ENCODE measurements at regions not wholly inside any gene's neighbourhood (a gene's known extent, or its start where the extent isn't known, plus 50 kb on each side); places are given as distances from the start of the nearest gene placed in this dataset.
"Not testable (repeated sequence)": the region's sequence is repeated elsewhere in the genome, so short reads cannot be mapped to it uniquely, and the experiment has no call there.

DNA sequence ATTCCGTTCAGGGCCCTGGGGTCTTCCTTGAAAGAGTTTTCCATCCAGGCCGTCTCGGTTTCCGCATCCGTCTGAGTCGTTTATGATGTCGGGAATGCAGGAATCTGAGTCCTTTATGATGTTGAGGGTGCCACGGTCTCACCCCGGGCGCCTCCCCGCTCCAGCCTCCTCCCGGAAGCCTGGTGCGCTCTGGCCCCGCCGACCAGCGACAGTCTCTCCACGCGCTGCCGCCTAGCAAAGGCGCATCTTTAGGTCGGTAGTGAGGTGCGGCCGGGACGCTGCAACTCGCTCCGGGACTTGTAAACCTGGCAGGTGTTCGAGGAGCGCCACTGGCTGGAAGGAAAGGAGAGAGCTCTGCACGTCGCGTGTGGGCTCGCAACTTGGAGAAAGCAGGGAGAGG lies 132.6 kb downstream of the FAM72C start:
- not testable (repeated sequence) for DNase-seq

DNA sequence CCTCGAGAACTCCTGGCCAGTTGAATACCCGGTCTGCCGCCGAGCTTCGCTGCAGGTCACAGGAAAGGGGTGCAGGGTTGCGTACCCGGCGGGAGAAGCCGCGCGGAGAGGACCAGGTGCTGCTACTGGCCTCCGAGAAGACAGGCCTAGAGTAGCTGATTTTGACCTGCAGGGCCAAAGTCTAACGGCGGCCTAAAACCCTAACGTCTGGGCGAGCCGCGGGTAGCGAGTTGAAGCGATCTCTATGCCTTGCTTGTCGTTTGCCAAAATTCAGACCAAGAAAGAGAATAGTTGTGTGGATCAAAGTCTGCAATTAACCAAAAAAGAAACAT lies 133.2 kb downstream of the FAM72C start:
- not testable (repeated sequence) for DNase-seq

DNA sequence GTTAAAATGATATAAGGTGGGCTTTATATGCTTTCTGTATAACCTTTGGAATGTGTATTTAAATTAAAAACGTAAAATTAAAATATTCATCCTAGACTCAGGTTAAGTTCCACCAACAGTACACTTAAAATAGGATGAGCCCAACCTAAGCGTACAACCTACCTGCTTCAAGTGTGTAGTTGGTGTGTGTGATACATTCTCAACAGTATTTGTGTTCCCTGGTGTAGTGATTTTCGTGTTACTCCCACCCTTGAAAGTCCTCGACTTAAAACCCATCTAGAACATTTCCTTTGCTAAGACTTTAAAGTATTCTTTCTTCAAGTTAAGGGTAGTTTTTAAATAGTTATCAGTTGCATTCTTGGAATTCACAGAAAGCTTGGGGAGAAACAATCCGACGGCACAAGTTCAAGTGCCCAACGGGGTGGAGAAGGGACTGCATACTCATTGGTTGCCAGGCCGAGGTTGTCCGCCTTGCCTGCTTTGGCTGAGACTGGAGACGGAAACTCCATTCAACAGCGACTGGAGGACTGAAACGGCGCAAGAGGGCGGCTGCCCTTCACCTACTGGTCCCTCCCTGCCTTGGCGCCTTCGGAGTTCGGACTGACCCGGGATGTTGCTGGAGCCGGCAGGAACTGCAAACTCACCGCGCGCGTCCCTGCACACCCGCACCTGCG lies 133.7 kb downstream of the FAM72C start:
- not testable (repeated sequence) for DNase-seq

DNA sequence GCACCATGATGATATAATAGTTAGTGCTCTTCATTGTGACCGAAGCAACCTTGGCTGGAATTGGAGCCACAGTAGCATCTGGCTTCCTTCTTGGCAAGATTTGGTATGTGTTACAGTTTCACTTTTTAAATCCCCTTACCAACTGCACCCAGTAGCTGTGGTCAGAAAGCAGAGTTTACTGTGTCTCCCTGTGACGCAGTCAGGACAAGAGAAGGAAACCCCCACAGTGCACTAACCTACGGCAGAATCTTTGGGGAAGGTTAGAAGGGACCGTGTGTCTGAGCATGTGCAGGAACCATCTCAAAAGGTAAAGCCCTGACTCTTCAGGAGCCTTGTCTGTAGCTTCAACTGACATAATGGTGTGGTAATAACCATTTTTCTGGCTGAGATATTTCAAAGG lies 138.4 kb downstream of the FAM72C start:
- DNase-seq: not testable (repeated sequence)

DNA sequence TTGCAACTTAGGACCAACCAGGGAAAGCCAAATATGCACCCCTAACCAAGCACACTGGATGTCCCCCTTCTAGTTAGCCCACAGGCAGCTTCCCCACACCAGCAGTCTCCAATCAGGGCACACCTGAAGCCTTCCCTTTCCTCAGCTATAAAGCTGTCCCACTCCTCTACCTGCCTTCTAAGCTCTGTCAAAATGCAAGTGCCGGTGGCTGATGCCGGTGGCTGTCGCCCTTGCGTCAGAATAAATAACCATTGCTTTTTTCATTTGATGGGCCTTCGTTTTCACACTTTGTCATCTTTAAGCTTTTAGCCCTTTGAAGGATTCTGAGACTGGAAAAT lies 139.4 kb downstream of the FAM72C start:
- not testable (repeated sequence) for DNase-seq

DNA sequence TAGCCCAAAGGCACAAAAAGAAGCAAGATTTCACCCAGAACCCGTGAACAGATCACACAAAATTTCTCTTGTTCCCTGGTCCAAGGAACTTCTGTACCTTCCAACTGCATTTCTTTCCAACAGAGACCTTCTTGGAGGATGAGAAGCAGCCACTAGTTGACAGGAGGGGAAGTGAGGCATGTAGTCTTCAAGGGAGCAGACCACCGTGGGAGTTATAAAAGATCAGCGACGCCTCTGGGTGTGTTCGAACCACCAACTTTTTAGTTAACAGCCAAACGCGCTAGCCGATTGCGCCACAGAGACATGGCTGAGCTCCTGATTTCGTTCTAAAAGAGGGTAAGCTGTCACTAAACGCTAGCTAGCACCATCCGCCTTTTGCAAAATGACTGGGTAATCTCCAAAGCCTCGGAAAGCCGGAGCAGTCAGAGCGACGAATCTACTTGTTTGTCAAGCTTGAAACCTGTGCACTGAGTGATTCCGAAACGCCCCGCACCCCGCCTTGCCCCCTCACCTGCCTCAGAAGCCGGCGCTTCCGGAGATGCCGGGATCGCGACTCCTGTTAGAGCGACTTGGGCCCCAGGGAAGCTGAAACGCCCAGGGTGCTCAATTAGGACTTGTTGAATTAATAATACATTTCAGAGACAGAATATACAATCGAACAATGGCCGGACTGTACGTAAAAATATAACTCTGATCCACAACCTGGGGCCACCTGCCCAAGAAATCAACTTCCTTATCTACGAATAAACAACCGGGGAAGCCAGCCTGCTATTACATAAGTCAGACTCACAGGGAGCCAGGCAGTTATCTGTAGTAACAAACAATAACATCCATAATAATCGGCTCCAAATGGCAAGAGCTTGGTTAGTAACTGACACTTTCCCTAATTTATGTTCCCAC lies 140.1 kb downstream of the FAM72C start:
- not testable (repeated sequence) for DNase-seq

DNA sequence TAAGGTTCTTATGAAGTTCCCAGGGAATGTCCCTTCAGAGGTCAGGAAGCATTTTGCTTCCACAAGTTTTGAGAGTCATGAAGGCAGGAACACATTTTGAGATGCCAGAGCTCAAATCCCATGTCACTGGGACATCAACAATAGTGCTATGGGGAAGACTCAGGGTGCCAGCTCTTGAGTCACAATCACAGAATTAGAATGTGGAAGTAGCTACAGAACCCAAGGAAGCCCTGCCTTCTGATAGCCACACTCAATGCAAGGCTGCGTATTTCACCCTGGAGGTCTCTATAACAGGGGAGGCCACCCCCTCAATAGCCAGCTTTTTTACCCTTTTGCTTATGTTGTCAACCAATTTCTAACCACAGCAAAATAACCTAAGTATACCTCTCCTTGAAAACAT lies 145.6 kb downstream of the FAM72C start:
- not testable (repeated sequence) for DNase-seq

DNA sequence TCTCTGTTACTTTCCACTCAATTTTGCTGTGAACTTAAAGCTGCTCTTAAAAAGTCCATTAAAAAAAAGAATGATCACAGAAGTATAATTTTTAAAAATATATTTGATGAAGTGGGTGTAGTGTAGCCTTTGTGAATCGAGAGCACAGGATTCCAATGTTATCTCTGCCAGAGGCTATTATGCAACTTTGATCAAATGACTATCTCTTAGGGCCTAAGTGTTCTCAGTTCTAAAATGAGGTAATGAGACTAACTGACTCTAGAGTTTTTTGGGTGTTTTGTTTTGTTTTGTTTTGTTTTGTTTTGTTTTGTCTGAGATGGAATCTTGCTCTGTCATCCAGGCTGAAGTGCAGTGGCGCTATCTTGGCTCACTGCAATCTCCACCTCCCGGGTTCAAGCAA lies 147.5 kb downstream of the FAM72C start:
- not testable (repeated sequence) for DNase-seq

DNA sequence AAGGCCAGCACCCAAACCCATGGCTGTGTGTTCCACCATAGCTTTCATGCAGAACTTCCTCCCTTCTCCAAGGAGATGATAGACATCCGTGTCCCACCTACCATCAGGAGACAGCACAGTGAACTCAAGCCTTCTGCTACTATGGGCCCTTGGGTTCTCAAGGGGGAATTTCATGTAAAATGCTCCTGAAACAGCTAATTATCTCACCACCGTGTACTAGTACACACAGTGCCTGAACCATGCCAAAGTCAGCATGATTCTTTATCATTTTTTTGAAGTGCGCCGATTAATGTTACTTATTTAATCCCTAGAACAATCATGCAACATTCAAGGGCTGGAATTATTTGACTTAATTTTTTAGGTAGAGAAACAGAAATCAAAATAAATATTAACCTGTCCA lies 151.7 kb downstream of the FAM72C start:
- not testable (repeated sequence) for DNase-seq

DNA sequence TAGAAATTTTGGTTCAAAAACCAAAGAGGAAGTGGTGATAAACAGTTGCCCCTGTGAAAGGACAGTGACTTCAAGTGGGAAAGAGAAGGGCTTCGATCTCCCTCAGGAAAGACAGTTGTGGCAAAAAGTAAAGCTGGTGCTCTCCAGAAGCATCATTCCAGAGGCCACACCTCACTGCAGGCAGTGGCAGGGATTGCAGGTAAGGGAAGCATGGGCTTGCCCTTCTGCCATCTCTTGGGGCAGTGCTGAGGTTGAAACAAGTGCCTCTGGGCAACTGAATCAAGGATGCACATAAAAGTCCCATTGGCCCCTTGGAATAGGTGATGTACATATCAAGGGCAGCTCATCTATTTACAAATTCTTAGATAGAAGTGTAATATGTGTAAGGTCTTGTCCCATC lies 155.4 kb downstream of the FAM72C start:
- DNase-seq: not testable (repeated sequence)

DNA sequence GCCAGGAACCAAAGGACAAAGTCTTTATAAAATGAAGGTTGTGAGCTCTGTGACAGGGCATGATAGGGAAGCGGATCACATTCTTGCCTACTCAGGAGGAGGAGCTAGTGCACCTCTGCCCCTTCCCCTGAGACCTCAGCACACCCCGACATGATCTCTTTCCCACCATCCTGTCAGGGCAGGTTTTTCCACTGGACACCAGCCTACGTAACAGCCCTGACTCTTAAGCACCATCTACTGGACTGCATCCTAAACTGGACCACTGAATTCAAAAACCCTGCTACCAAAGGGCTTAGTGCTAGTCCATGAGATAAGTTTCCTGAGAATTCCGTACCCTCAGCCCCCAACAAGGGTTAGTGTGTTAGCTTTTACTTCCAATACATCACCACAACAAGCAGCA lies 166.4 kb downstream of the FAM72C start:
- not testable (repeated sequence) for DNase-seq

DNA sequence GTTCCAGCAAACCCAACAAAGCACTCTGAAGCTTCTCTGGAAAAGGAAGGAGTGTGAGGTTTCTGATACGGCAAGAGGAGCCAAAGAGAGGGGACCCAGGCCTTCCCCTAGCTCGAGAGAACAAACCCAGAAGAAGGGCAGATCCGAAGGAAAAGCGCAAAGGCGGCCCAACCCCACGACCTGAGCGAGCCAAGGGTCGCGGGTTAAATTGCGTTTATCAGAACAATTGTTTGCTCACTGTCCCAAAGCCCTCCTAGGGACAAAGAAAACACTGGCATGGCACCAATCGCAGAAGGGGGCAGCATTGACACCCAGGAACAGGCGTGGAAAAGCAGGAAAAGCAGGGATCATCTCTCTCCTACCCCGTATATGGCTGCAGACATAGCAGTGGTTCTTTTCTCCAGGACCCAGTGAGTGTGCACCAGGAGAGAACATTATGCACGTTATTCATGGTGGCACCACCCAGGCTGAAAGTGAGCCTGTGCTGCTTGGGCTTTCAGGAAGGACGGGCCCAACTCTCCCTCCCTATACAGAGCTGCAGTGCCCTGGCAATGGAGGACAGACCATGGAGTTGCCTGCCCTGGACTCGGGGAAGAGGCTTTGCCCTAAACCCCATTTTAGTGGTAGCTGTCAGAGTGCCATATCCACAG lies 167.0 kb downstream of the FAM72C start:
- not testable (repeated sequence) for DNase-seq

DNA sequence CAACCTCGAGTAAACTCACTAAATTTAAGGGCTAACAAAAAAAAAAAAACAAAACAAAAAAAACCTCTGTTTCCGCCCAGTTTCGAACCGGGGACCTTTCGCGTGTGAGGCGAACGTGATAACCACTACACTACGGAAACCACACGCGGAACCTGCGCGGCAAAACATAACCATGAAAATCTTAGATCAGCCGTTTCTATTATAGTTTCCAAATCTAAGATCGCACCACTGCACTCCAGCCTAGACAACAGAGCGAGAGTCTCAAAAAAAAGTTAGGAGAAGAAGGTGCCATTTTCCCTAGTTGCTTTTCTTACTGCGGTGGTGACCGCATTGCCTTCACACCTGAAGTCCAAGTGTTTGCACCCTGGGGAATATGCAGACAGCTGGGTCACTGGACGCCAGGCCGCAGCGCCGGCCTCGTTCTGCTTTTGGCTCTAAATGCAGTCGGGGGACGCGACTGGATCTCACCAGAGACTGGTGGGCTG lies 167.8 kb downstream of the FAM72C start:
- DNase-seq: not testable (repeated sequence)

DNA sequence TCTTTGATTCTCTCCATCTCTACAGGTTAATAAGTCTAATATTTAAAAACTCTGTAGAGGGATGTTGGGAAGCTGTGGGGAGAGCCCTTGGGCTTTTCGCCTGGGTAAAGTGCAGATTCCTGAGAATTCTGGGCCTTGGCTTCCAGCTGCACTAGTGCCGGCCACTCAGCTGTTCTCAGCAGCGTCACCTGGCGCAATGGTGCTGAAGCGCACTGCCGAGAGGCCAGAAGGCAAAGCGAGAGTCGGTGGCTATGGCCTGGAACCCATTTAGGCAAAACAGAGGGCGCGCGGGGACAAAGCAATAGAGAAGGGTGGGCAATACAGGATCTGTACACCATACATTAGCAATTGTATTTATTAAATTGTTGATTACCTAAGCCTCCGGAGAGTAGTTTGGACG lies 168.7 kb downstream of the FAM72C start:
- DNase-seq: not testable (repeated sequence)

DNA sequence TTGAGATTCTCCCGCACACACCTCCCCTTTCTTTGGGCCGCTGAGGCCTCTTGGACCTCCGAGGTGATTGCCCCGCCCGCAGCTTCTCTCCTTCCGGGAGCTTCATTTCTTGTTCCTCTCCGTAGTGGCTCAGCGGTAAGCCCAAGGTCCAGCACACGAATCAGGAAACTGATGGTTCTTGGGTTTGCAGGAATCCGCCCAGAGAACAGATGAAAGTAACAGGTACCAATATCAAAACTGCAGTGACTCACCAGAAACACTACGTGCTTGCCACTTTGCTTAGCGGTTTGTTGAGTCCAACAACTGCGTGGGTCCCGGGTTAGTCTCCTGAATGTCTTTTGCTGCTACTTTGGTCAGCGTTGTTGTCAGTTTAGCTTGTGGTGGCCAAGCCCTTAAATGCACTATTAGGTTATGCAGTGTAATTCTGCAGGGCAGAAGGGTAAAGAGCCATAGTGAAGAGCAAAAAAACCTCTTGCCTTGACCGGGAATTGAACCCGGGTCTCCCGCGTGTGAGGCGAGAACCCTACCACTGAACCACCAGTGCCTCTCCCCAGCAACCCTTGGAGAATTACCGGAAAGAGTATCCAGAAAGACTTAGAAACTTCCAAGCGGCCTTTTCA lies 172.1 kb downstream of the FAM72C start:
- not testable (repeated sequence) for DNase-seq

DNA sequence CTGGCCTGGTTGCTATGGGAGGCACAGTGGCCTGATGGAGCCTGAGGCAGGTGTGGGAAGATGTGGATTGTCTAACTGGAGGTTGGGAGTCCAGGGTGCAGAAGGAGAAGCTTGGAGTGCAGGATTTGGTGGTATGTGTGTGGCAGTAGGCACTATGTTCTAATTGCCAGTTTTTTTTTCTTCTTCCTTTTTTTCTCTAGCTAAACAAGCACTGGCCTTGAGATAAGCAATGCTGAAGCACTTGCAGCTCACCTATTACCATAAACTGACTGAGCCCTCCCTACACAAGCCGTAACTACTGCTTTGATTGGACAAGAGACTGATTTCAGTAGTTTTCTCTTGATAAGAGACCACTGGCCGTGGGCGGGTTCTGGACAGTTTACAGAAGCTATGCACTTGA lies 175.4 kb downstream of the FAM72C start:
- not testable (repeated sequence) for DNase-seq

DNA sequence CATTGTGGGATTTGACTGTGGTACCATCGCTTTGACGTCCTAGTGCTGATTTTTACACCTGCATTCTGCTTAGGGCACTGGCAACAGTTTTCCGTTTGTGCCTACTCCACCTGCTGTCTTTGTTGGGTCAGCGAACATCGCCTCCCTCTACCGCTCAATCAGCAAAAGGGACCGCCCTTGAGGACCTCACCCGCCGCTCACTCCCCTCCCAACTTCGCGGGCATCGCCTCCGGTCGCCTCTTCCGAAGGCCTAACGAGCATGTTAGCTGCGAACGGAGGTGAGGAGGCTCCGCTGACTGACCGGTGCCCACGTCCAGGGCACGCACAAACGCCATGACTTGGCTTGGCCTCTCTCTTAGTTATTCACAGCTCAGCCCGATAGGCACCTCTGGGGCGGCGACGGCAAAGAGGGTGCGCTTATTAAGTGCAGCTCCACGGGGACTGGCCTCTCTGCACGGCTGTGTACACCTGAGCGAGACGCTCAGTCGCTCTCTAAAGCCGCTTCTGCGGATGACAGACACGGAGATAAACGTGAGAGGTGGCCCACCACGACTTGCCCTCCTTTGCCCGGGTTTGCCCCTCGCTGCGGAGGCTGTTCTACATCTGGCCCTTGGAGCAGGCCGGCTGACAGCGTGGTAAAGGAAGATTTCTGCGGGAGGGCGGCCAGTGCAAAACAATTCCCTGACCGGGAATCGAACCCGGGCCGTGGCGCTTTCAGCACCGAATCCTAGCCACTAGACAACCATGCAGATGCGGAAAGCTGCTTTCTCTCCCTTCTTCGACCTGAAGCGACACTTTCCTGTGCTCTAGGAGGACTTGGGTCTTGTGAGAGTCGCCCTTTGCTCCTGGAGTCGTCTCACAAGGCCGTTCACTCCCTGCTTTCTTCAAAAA lies 179.5 kb downstream of the FAM72C start:
- not testable (repeated sequence) for DNase-seq

DNA sequence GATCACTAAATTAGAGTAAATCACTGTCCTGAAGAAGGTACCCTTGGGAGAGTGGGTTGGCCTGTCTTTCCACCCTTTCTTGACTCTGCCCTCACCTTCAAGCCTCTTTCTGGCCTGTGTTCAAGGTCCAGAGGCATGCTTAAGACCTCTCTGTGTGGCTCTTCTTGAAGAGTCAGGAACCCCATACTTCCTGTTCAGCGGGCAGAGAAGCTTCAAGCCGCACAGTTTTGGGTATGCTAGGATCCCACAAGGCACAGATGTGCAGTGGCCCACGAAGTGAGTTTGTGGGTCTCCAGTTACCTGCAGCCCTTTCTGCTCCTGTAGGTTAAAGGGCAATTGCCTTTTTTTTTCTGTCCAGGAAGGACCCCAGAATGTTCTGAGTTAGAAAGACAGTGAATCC lies 185.4 kb downstream of the FAM72C start:
- not testable (repeated sequence) for DNase-seq

DNA sequence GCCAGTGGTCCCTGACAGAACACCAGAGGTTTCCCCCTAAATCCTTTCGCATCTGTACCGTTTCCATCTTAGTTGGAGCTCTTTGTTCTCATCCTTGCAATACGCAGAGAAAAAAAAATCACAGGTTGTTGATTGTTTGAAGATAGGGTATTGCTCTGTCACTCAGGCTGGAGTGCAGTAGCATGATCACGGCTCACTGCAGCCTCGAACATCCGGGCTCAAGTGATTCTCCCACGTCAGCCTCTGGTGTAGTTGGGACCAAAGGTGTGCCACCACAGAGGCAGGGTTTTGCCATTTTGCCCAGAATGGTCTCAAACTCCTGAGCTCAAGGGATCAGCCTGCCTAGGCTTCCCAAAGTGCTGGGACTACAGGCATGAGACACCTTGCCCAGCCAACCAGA lies 185.9 kb downstream of the FAM72C start:
- DNase-seq: not testable (repeated sequence)

DNA sequence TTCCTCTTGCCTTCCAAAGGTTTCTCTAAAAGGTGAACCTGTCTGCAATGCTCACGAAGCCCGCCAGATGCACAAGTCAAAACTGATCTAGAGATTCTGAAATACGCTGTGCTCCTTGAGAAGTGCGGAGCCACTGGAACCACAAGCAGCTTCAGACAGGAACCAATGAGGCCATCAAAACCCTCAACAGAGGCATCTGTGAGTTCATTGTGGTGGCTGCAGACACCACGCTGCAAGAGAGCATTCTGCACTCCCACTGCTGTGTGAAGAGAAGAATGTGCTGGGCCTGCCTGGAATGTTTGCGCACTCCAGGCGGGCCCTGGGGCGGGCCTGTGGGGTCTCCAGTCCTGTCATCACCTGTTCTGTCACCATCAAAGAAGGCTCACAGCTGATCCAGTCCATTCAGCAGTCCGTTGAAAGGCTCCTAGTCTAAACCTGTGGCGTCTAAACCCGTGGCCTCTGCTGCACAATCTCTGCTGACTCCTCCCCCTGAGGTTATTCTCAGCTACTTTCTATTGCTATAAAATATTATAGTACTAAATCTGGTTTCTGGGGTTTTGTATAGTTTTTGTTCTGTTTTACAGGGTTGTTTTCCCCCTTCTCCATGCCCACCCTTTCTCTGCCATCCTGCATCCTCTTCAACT lies 187.4 kb downstream of the FAM72C start:
- DNase-seq: not testable (repeated sequence)

DNA sequence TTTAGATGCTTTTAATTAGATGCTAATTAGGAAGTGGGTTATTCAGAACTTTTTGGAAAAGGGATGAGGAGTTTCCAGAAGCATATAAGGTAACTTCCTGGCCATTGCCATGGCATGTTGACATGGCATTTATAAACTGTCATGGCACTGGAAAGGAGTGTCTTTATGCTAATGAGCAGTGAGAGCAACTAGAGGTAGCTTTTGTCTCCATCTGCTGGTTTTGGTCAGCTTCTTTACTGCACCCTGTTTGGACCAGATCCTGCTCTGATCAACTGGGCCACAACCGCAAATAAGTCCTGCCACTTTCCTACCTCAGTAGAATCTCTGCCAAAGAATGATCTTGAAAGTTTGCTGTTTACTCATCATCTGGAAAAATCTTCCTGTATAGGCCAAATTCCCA lies 193.6 kb downstream of the FAM72C start:
- not testable (repeated sequence) for DNase-seq

DNA sequence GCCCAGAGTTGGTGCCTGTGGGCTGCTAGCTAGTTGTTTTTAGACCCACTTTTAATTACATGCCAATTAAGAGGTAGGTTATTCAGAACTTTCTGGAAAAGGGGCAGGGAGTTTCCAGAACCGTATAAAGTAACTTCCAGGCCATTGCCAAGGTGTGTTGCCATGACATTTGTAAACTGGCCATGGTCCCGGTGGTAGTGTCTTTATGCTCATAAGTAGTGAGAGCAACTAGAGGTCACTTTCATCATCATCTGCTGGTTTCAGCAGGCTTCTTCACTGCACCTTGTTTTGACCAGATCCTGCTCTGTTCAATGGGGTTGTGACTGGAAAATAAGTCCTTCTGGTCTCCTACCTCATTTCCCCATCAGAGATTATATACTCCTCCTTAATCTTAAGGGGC lies 207.0 kb downstream of the FAM72C start:
- not testable (repeated sequence) for DNase-seq

Measured in stimulated activated naive CD4-positive, alpha-beta T cell (primary cell).